NOMO-1 treated with DMSO at 0.1 percent for 48 hours (cell line): ENCODE measurements at regions not wholly inside any gene's neighbourhood (a gene's known extent, or its start where the extent isn't known, plus 50 kb on each side); places are given as distances from the start of the nearest gene placed in this dataset.

Source experiments
- DNase-seq: peaks from one replicate; lab custom pipeline; 2025; ENCODE audit not compliant: unreplicated experiment; lab: John Stamatoyannopoulos, UW

- DNase-seq = no peak
These were observed 288.7 kb upstream of the PRDM1 start for GRCh38 chr6:105797286-105797979.

GRCh38 chr6:105795913-105796517, 290.1 kb upstream of the PRDM1 start:
- no peak for DNase-seq

- no peak for DNase-seq
These were observed 290.8 kb upstream of the PRDM1 start for GRCh38 chr6:105795366-105795765.

GRCh38 chr6:105794870-105795269, 291.3 kb upstream of the PRDM1 start:
- DNase-seq = no peak

GRCh38 chr6:105794239-105794638, 291.9 kb upstream of the PRDM1 start:
- peak; percentile 74 for DNase-seq

- DNase-seq = peak; percentile 84
These were observed 293.0 kb upstream of the PRDM1 start for GRCh38 chr6:105793130-105793529.

GRCh38 chr6:105791583-105792318, 294.4 kb upstream of the PRDM1 start:
- DNase-seq = peak; percentile 11

GRCh38 chr6:105791179-105791578, 295.0 kb upstream of the PRDM1 start:
- no peak for DNase-seq

- DNase-seq = no peak
These were observed 295.5 kb upstream of the PRDM1 start for GRCh38 chr6:105790635-105791034.

GRCh38 chr6:105789935-105790334, 296.2 kb upstream of the PRDM1 start:
- DNase-seq = no peak

GRCh38 chr6:105787747-105788146, 298.4 kb upstream of the PRDM1 start:
- no peak for DNase-seq

GRCh38 chr6:105786890-105787655, 299.1 kb upstream of the PRDM1 start:
- peak; percentile 33 for DNase-seq

- DNase-seq = peak; percentile 40
These were observed 299.7 kb upstream of the PRDM1 start for GRCh38 chr6:105786449-105786848.

- DNase-seq = peak; percentile 94
These were observed 300.9 kb upstream of the PRDM1 start for GRCh38 chr6:105785066-105785811.

- DNase-seq = no peak
These were observed 302.0 kb upstream of the PRDM1 start for GRCh38 chr6:105784179-105784578.

GRCh38 chr6:105783333-105783935, 302.7 kb upstream of the PRDM1 start:
- peak; percentile 67 for DNase-seq

- DNase-seq = no peak
These were observed 304.2 kb upstream of the PRDM1 start for GRCh38 chr6:105781915-105782314.

- no peak for DNase-seq
These were observed 304.9 kb upstream of the PRDM1 start for GRCh38 chr6:105781248-105781647.

GRCh38 chr6:105780146-105780860, 305.8 kb upstream of the PRDM1 start:
- peak; percentile 30 for DNase-seq

- no peak for DNase-seq
These were observed 307.0 kb upstream of the PRDM1 start for GRCh38 chr6:105779110-105779509.
